DMS153 (cell line): ENCODE measurements at regions not wholly inside any gene's neighbourhood (a gene's known extent, or its start where the extent isn't known, plus 50 kb on each side); places are given as distances from the start of the nearest gene placed in this dataset.

Experiments
- DNase-seq: peaks from one replicate; lab custom pipeline; 2025; lab: John Stamatoyannopoulos, UW

DNA sequence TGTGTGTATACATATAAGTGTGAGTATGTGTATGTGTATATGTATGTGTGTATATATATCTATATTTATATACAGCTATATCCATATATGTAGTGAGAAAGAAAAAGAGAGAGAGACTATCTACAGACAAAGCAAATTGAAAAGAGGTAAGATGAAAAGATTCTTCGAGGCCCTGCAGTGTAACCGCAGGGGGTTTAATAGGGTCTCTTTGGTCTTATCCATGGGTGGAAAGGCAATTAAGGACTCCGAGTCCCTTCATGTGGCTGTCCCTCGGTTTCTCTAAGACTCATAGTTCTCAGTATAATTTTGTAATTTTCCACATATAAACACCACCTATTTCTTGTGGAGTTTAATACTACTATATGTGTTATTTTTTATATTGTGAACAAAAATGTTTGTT, 50.6 kb upstream of the JAZF1 start:
- no peak for DNase-seq

DNA sequence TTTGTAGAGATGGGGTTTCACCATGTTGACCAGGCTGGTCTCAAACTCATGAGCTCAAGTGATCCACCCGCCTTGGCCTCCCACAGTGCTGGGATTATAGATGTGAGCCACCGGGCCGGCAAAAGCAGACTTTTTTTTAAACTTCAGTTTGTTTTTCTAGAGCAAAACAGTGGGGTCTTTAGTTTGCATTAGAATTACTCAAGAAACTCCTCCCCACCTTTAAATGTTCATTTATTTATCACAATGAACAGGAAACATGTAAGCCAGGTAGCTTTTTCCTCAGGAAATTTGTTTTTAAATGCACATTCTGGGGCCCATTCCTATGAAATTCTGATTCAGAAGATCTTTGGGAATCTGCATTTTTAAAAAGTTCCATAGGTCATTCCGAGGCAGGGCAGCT, 56.0 kb upstream of the JAZF1 start:
- DNase-seq, result no peak

DNA sequence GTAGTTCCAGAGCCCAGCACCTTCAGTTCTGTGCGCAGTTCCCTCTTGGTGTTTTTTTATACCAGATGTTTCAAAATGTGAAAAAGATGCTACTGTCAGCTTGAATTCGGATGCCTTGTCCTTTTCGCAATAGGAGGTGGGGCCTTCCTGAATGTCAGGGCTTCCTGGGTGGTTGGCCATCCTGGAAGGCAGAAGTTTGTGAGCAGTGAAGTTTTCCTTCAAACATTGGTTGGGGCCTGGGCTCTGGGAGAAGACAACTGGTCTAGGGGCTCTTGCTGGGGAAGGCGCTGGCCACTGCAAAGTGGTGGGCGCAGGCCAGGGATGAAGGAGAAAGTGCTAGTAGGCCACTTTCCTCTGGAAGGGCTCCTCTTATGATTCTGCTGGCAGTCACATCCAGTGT, 56.8 kb upstream of the JAZF1 start:
- no peak for DNase-seq

DNA sequence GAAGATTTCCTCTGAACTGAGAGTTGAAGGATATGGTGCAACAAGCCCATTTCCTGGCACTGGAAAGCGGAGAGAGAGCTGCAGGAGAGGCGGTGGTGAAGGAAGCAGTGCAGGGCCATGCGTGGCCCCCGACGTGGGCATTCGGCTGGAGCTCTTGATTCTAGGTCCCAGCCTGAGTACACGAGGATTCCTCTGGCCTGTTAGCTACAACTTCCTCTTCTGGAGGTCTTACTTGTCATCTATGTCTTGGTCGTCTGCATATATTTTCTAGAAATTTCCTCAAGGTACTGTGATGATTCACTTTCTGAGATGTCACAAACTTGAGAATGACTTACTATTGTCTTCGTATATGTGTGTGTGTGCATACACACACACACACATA, 59.2 kb upstream of the JAZF1 start:
- DNase-seq, result no peak

DNA sequence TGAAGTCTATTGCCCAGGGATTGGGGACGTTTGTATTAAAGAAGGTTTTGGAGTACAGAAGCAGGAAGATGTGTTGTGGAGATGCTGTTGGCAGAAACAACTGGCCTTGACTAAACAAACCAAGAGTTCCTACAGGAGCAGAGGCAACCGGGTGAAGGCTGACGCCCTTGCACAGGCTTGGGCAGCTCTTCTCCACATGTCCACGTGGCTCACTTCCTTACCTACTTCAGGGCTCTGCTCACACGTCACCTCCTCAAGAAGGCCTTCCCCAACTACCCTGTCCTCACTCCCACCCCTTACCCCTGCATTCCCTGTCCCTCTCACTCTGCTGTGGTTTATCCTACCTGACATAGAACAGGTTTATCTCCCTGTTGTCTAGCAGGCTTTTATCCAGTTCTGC, 59.9 kb upstream of the JAZF1 start:
- no peak for DNase-seq

DNA sequence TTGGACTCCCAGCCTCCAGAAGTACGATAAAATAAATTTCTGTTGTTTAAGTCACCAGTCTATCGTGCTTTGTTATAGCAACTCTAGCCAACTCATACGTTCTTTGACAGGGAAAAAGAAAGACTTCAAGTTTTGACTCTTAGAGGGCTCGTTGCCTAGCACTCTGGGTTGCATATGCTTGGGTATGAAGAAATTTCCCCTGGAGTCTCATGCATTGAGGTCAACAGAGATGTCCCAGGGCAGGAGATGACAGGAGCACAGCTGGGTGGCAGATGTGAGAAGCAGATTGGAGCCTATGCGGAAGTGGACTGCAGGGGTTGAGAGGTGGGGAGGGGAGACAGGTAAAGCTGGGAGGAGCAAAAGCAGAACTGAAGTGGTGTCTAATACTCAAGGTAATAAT, 63.3 kb upstream of the JAZF1 start:
- DNase-seq, result no peak

DNA sequence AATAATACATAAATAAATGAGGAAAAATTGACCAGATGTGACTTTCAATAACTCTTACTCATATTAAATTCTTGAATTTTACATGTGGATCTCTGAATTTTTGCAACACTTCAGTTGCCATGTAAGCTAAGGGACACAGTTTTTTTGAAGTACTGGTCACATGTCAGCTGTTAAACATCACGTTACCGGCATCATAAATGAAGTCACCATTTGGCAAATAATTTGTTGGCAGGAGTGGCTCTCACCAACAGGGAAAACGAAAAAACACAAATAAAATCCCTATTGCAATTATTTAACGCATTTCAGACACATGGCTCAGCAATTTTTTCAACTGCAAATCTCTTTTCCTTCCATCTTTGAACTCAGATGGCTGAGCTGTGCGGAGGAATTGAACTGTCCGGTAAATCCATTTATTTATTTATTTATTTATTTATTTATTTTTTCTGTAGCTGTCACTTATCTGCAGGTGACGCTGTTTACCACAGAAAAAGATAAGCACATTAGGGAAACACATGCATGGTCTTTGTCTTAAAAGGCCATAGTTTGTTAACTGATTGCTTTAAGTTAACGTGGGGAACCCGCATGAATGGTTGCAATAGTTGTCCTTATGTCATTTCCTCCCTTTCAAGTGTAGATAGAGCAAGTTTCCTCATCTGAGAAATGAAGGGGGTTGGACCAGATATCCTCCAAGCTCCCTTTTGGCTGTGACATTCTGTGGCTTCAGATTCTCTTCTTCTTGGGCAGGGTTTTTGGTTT, 64.7 kb upstream of the JAZF1 start:
- DNase-seq, result no peak

DNA sequence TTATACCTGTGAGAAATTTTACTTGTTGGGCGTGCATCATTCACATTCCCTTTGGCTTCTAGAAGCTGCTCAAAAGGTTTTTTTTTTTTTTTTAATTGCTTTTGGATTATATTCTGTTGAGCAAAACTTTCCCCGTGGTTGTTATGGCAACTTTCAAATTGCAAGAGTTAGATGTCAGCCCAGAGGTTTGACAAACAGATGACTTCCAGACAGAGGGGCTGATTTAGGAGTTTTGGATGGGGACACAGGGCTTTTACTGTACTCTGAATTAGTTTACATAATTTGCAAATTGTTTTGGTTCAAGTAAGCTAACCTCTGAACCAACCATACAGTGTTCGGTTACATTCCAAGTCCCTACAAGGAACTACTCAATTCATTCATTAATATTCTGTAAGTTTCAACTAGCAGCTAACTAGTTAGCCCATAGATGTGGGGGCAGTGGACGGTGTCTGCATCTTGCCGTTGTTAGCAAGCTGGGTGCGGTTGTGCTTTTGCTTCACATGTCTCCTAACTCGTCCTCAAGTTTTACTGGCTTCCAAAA, 66.4 kb upstream of the JAZF1 start:
- DNase-seq, result no peak

DNA sequence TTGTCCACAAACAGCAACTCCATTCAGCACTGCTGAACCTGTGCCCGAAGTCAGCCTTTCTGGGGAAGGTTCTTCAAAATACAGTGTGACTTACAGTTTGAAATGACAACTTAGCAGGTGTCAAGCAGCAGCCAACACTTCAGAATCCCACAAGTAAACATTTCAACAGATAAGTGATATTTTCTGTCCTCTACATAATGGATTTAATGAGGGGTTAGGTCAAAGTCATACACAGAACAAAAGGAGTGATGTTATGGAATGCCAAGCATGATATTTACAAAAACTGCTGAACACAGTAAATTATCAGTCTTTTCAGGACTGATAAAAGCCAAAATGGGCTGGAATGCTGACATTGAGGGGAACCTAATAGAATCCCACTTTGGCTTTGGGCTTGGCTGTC, 77.6 kb upstream of the JAZF1 start:
- DNase-seq, result peak; percentile 46

DNA sequence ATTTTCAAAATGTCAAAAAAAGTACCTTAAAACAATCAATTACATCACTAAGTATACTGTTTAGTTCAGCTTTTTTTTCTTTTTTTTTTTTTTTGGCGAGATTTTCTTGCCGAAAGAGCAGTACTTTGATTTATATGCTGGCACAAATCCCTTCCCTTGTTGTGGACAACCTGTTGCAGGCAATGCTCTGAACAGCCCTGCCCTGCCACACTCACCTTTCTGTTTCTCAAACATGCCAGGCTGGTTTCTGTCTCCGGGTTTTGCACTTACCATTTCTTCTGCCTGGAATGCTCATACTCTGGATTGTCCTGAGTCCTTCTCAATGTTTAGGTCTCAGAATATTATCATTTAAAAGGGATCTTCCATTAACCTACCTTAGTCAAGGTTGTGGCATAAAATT, 80.4 kb upstream of the JAZF1 start:
- DNase-seq, result no peak

DNA sequence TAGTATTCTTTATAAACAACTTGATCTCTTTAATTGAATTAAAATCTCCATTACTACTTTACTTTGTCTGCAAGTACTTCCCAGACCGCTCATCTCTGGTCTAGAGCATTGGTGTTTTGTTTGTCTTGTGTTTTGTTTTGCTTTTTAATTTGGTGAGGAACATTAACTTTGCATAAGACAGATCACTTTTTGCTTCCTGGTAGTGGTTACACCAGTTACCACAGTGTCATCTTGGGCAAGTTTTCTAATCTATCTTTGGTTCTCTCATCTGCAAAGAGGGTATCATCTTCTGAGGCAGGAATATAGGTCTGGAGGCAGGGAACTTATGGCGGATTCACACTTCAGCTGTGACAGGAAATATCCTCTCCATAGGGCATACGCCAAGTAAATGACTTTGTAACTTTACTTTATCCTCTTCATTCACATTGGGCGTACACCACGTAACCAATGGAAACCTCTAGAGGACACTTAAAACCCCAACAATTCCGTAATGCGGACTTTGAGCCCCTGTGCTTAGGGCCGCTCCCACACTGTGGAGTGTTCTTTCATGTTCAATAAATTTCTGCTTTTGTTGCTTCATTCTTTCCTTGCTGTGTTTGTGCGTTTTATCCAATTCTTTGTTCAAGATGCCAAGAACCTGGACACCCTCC, 83.2 kb upstream of the JAZF1 start:
- DNase-seq, result no peak

DNA sequence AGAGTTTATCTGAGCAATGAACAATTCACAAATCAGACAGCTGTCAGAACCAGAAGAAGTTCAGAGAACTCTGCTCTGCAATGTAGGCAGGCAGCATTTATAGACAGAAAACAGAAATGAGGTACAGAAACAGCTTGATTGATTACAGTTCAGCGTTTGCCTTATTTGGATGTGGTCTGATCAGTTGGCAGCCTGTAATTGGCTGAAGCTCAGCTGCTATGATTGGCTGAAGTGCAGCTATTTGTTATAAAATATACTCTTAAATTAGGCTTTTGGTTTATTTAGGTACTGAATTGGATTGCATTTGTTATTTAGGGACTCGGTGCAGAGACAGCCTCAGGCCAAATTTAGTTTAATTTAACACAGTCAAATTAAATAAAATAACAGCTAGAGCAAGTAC, 85.8 kb upstream of the JAZF1 start:
- no peak for DNase-seq

DNA sequence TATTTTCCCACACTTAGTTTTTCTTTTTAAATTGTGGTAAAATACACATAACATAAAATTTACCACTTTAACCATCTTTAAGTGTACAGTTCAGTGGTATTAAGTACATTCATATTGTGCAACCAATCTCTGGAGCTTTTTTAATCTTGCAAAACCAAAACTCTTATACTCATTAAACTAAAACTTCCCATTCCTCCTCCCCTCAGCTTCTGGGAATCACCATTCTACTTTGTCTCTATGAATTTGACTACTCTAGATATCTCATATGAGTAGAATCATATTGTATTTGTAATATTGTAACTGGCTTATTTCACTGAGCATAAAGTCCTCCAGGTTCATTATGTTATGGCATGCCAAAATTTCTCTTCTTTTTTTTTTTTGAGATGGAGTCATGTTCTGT, 86.4 kb upstream of the JAZF1 start:
- DNase-seq, result no peak

DNA sequence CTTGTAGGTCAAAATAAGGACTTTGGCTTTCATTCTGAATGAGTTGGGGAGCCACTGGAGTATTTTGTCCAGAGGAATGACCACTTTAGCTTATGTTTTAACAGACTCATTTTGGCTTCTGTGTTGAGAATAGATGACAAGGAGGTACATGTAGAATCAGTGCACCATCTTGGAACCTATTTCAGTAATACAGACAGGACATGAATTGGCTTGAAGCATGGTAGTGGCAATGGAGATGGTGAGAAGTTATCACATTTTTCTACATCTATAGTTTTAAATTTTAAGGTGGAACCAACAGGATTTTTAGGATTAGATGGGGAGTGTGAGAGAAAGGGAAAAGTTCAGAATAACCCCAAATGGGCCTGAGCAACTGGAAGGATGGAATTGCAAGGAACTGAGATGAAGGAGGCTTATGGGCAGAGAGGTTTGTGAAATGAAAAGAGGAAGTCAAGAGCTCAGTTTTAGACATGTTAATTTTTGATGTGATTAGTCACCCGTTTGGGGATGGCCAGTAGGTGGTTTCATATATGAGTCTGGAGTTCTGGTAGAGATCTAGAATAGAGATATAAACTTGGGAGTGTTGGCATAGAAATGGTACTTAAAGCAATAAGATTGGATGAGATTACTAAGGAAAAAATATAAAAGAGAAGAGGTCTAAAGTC, 89.2 kb upstream of the JAZF1 start:
- DNase-seq, result no peak

DNA sequence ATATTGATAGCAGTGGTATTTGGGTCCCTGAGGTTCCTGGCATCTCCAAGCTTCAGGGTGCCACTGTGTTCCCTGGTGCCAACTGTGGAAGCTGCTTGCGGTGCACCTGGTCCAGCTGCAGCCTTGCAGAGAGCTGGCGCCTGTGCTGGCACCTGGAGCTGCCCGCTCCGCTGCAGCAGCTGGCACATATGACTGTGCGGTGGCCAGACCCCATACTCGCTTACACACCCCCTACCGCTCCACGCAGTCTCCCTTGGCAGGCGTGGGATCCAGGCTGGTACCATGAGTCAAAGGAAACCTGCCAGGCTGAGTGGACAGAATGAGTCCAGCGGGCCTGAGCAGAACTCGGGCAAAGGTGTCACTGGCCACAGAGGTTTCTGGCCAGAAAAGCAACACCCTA, 89.9 kb upstream of the JAZF1 start:
- no peak for DNase-seq

DNA sequence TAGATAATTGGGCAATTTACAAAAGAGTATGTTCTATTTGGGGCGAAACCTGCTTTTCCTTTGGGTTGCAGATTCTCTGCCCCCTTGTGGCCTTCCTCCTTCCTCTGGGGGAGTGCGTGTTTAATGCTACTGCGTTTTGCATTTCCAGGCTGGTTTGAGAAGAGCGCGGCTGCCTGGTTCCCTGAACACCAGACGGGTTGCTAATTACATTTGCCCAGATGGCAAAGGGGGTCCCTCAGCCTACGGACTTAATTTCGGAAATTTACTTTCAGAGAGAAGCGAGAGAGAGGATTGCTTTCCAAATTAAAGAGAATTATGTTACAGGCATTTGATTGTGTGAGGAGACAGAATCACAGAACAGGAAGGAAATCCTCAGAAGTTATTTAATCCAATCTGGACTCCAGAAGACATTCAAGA, 91.9 kb upstream of the JAZF1 start:
- DNase-seq, result no peak

DNA sequence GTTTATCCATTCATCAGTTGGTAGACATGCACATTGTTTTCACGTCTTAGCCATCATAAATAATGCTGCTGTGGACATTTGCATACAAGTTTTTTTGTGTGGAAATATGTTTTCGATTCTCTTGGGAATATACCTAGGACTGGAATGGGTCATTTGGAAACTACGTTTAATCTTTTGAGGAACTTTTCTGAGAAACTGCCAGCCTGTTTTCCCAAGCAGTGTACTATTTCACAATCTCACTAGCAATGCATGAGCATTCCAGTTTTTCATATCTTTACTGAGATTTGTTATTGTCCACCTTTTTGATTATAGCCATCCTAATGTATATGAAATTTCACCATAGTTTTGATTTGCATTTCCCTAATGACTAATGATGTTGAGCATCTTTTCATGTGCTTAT, 95.7 kb upstream of the JAZF1 start:
- no peak for DNase-seq

DNA sequence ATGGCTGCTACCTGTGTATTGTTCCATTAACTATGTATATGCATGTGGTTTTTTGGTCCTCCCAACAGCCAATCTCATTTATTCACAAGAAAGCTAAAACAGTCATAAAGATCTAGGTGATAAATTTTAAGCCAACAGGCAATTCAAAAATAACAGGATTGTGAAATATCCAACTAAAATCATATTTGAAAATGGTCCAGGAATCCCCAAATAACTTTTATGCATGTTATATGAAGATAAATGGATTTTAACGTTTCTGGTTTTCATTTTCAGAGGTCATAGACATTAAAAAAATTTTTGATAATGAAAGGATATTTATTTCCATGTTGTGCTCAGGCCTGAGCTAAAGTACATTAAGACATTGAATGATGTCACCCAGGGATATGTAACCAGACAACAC, 96.8 kb upstream of the JAZF1 start:
- no peak for DNase-seq

DNA sequence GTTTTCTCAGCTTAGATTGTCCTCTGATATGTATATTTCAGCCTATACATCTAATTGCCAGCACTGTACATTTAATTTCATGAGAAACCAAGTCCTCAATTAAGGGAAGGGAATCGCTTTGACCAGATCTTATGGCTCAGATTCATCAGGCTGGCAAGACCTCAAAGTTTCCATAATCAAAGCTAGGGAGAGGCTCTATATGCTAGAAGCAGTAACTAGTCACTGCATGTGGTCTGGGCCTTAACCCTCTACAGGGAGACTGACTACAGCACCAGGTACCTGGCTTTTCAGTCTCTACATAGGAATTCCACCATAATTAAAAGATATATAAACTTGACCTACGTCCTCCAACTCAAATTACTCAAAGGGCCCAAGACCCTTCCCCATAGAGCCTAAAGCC, 97.4 kb upstream of the JAZF1 start:
- no peak for DNase-seq

DNA sequence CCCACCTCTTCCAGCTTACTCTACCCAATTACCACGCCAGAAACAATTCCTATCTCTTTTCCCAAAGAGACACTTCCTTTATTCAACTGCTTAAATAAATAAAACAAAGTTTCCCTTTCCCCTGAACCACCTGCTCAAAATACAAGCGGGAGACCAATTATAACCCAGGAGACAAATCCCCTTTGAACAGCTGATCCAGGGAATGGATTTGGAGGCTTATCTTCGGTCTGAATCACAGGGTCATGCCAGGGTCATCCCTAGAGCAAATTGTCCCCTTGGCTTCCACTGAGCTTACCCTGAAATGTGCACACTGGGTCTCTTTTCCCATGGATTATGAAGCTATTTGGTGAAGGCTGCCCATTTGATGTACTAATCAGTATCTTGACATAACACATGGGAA, 99.9 kb upstream of the JAZF1 start:
- no peak for DNase-seq

DNA sequence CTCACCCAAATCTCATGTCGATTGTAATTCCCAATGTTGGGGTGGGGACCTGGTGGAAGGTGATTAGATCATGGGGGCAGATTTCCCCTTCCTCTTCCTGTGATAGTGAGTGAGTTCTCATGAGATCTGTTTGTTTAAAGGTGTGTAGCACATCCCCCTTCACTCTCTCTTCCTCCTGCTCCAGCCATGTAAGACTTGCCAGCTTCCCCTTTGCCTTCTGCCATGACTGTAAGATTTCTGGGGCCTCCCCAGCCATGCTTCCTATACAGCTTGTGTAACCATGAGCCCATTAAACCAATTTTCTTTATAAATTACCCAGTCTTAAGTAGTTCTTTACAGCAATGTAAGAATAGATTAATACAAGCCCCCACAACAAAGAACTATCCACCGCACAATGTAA, 109.9 kb upstream of the JAZF1 start:
- no peak for DNase-seq

DNA sequence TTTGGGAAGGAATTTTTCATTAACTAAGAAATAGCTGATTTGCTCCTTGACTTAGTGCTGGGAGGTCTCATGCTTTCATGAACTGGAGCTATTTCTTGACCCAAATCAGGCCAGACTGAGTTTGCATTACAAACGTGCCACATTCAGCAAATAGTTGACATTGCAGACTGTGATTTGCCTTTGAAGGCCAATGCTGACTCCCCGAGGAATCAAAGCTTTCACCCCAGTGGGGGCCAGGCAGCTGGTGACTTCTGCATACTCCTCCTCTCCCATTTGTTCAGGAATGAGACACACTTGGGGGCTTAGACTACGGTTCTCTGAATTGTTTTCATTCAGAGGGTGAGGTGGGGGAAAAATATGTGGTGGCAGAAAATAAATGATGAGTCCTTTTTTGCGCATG, 111.0 kb upstream of the JAZF1 start:
- no peak for DNase-seq

DNA sequence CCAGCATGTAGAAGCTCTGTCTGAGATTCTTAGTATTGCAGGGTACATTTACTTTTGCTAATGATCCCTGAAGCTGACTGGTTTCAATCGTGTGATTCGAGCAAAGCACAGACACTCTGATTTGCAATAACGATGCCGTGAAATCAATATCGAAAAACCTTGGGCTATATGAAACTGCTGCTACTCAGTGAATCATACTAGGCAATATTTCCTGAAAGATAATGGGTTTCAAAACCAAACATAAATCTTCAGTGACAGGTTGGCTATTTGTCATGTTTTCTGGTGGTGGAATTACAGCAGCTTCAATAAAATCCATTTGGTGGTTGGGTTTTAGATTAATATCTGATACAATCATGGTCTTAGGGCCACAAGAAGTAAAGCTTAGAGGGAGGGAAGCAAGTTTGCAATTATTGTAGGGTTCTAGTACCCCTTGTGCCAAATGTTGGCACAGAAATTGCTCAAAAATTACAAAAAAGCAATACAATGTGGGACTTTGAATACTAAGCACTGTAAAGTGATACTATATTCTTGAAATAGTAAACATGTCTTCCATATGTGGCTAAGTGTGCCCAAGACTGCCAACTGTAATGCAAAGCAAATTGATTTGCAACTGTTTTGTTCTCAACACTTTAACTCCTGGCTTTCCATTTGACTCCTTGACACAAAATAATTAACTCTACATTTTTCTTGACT, 112.4 kb upstream of the JAZF1 start:
- DNase-seq, result no peak
